ENCODE measurements at regions not wholly inside any gene's neighbourhood (a gene's known extent, or its start where the extent isn't known, plus 50 kb on each side); places are given as distances from the start of the nearest gene placed in this dataset.
"Not testable (repeated sequence)": the region's sequence is repeated elsewhere in the genome, so short reads cannot be mapped to it uniquely, and the experiment has no call there.

GRCh38 chr5:99607124-99607523 is 678.3 kb upstream of the CHD1 start:
- no peak for DNase-seq (ENCODE audit: low spot score)

GRCh38 chr5:99605904-99606303 is 677.1 kb upstream of the CHD1 start:
- DNase-seq (ENCODE audit: low spot score), result no peak

- DNase-seq (ENCODE audit: low spot score), result no peak
Observed at GRCh38 chr5:99600952-99601351, 672.1 kb upstream of the CHD1 start.

GRCh38 chr5:99590806-99591205 is 662.0 kb upstream of the CHD1 start:
- DNase-seq (ENCODE audit: low spot score), result no peak

- DNase-seq (ENCODE audit: low spot score), result no peak
Observed at GRCh38 chr5:99589424-99589823, 660.6 kb upstream of the CHD1 start.

GRCh38 chr5:99587983-99588382 is 659.2 kb upstream of the CHD1 start:
- DNase-seq (ENCODE audit: low spot score), result no peak

- no peak for DNase-seq (ENCODE audit: low spot score)
Observed at GRCh38 chr5:99586878-99587277, 658.1 kb upstream of the CHD1 start.

GRCh38 chr5:99581204-99581603 is 652.4 kb upstream of the CHD1 start:
- not testable (repeated sequence) for DNase-seq (ENCODE audit: low spot score)

- DNase-seq (ENCODE audit: low spot score), result not testable (repeated sequence)
Observed at GRCh38 chr5:99562937-99563627, 634.3 kb upstream of the CHD1 start.

- no peak for DNase-seq (ENCODE audit: low spot score)
Observed at GRCh38 chr5:99553211-99553810, 624.5 kb upstream of the CHD1 start.

- DNase-seq (ENCODE audit: low spot score), result no peak
Observed at GRCh38 chr5:99544356-99544755, 615.5 kb upstream of the CHD1 start.

- DNase-seq (ENCODE audit: low spot score), result no peak
Observed at GRCh38 chr5:99543841-99544240, 615.0 kb upstream of the CHD1 start.

- not testable (repeated sequence) for DNase-seq (ENCODE audit: low spot score)
Observed at GRCh38 chr5:99534241-99534640, 605.4 kb upstream of the CHD1 start.

- DNase-seq (ENCODE audit: low spot score), result not testable (repeated sequence)
Observed at GRCh38 chr5:99521666-99522065, 592.9 kb upstream of the CHD1 start.

- DNase-seq (ENCODE audit: low spot score), result not testable (repeated sequence)
Observed at GRCh38 chr5:99515864-99516490, 587.2 kb upstream of the CHD1 start.

GRCh38 chr5:99510237-99510866 is 581.5 kb upstream of the CHD1 start:
- DNase-seq (ENCODE audit: low spot score), result not testable (repeated sequence)

GRCh38 chr5:99509064-99509463 is 580.3 kb upstream of the CHD1 start:
- not testable (repeated sequence) for DNase-seq (ENCODE audit: low spot score)

- DNase-seq (ENCODE audit: low spot score), result not testable (repeated sequence)
Observed at GRCh38 chr5:99495456-99495855, 566.6 kb upstream of the CHD1 start.

- not testable (repeated sequence) for DNase-seq (ENCODE audit: low spot score)
Observed at GRCh38 chr5:99478450-99478849, 549.6 kb upstream of the CHD1 start.

GRCh38 chr5:99473328-99473727 is 544.5 kb upstream of the CHD1 start:
- not testable (repeated sequence) for DNase-seq (ENCODE audit: low spot score)

- not testable (repeated sequence) for DNase-seq (ENCODE audit: low spot score)
Observed at GRCh38 chr5:99471726-99472125, 542.9 kb upstream of the CHD1 start.

GRCh38 chr5:99471178-99471577 is 542.4 kb upstream of the CHD1 start:
- not testable (repeated sequence) for DNase-seq (ENCODE audit: low spot score)
